Erythroblast (primary cell): ENCODE measurements at regions not wholly inside any gene's neighbourhood (a gene's known extent, or its start where the extent isn't known, plus 50 kb on each side); places are given as distances from the start of the nearest gene placed in this dataset.

Experiments used
- GATA1 ChIP-seq: IDR thresholded peaks from 2 replicates; pipeline ENCODE4 v1.6.1; 2011; ENCODE audit warnings: low read depth, mild to moderate bottlenecking, control low read depth, low read length, moderate library complexity
- POLR2A ChIP-seq: IDR thresholded peaks from 2 replicates; pipeline ENCODE4 v1.6.1; 2011; ENCODE audit warnings: mild to moderate bottlenecking, low read length

- TF ChIP-seq POLR2A, result no peak
- TF ChIP-seq GATA1, result no peak
Observed at GRCh38 chr4:125432078-125432477, 117.3 kb downstream of the FAT4 start.
